ENCODE measurements at regions not wholly inside any gene's neighbourhood (a gene's known extent, or its start where the extent isn't known, plus 50 kb on each side); places are given as distances from the start of the nearest gene placed in this dataset.

- no peak overlapping the region for H3K9ac ChIP-seq (ENCODE audit: low read length)
- H3K4me1 ChIP-seq (ENCODE audit: control insufficient read depth, insufficient read depth, low read length) = no peaks in the 10 kb centered on the region
- H3K27me3 ChIP-seq (ENCODE audit: control insufficient read depth, insufficient read depth, low read length) = no peaks in the 10 kb centered on the region
- no peak overlapping the region for H3K4me3 ChIP-seq (ENCODE audit: low read length)
- H3K36me3 ChIP-seq (ENCODE audit: control insufficient read depth, insufficient read depth, low read length) = no peaks in the 10 kb centered on the region
- no peak overlapping the region for H3K27ac ChIP-seq (ENCODE audit: low read depth, low read length)
These were observed 191.0 kb downstream of the IRF8 start for GRCh38 chr16:86089991-86090390.

DNA sequence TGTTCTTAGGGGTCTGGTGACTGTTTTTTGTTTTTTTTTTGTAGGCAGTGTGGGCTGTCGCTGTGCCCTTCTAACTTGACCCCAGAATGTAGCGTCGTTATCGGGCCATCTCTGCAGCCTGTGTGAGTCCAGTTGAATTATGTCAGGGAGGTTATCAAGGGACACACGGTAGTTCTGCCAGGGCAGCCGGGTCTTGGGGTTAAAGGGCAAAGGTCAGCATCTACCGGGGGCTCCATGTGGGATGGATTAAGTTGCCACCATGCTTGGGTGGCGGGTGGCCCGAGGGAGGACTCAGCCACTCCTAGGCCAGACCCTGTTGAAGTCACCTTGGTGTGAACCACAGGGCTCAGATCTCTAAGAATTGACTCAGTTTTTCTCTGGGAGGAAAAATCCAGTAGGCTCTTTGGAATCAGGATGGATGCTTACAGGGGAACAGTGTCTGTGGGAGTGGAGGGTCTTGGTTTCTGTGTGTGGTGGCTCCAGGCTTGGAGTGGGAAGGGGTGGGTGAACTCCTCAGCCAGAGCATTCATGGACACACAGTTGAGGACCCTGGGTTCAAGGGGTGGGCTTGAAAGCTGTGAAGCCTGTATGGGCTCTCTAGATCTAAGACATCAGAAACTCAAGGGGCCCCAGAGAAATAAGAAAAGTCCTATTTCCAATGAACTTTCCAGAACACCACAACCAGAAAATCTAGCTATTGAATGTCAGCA lies 191.7 kb downstream of the IRF8 start:
- no peaks in the 10 kb centered on the region for H3K4me1 ChIP-seq (ENCODE audit: control insufficient read depth, insufficient read depth, low read length)
- H3K9ac ChIP-seq (ENCODE audit: low read length) = no peak overlapping the region
- no peaks in the 10 kb centered on the region for H3K27me3 ChIP-seq (ENCODE audit: control insufficient read depth, insufficient read depth, low read length)
- no peak overlapping the region for H3K4me3 ChIP-seq (ENCODE audit: low read length)
- H3K36me3 ChIP-seq (ENCODE audit: control insufficient read depth, insufficient read depth, low read length) = no peaks in the 10 kb centered on the region
- no peak overlapping the region for H3K27ac ChIP-seq (ENCODE audit: low read depth, low read length)

DNA sequence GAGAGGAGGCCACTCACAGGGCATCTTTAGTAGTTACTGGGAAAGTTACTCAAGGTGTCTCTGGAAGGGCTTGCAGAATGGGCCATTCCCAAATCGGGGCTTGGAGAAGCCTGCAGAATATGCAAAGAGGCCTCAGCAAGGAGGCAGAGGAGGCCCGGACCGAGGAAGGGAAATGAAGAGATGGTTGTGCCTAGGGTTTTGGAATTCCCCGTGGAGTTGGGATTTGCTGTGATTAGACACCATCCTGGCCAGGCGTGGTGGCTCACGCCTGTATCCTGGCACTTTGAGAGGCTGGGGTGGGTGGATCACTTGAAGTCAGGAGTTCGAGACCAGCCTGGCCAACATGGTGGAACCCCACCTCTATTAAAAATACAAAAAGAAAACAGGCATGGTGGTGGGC lies 193.0 kb downstream of the IRF8 start:
- Histone ChIP-seq H3K4me1 (ENCODE audit: control insufficient read depth, insufficient read depth, low read length) (no peaks in the 10 kb centered on the region), H3K9ac (ENCODE audit: low read length) (no peak overlapping the region), H3K27ac (ENCODE audit: low read depth, low read length) (no peak overlapping the region), H3K4me3 (ENCODE audit: low read length) (no peak overlapping the region), H3K36me3 (ENCODE audit: control insufficient read depth, insufficient read depth, low read length) (no peaks in the 10 kb centered on the region), H3K27me3 (ENCODE audit: control insufficient read depth, insufficient read depth, low read length) (no peaks in the 10 kb centered on the region)

DNA sequence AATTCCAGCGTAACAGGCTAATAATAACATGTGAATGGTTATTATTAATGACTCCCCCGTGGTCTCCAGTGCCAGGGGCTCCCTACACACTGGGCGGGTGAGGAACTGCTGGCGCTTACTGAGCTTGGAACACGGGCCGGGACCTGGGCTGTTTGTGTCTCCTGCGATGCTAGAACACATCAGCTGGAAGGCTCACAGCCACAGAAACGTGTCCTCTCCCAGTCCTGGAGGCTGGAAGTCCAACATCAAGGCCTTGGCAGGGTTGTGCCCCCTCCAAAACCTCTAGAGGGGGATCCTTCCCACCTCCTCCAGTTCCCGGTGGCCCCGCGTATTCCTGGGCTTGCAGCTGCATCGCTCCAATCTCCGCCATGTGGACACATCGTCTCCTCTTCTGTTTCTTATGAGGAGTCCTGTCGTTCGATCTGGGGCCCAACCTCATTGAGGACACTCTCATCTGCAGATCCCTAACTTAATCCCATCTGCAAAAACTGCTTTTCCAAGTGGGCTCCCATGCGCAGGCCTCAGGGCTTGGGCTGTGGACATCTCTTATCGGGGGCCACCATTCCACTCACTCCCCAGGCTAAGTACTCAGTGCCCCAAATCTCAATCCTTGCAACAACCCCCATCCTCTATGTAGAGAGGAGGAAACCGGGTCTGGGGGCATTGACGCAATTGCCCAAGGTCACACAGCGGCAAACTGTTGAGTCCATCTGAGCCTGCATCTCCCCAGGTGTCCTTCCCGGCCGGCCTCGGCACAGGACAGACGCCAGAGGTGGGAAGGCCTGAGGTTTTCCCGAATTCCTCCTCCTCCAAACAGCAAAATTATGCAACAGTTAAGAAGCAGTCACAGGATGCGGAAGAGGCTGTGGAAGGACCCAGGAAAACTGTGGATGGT lies 193.9 kb downstream of the IRF8 start:
- no peaks in the 10 kb centered on the region for H3K27me3 ChIP-seq (ENCODE audit: control insufficient read depth, insufficient read depth, low read length)
- H3K9ac ChIP-seq (ENCODE audit: low read length) = no peak overlapping the region
- no peak overlapping the region for H3K4me3 ChIP-seq (ENCODE audit: low read length)
- H3K36me3 ChIP-seq (ENCODE audit: control insufficient read depth, insufficient read depth, low read length) = no peaks in the 10 kb centered on the region
- H3K27ac ChIP-seq (ENCODE audit: low read depth, low read length) = no peak overlapping the region
- no peaks in the 10 kb centered on the region for H3K4me1 ChIP-seq (ENCODE audit: control insufficient read depth, insufficient read depth, low read length)

- H3K27me3 ChIP-seq (ENCODE audit: control insufficient read depth, insufficient read depth, low read length) = no peaks in the 10 kb centered on the region
- no peak overlapping the region for H3K27ac ChIP-seq (ENCODE audit: low read depth, low read length)
- H3K9ac ChIP-seq (ENCODE audit: low read length) = no peak overlapping the region
- no peaks in the 10 kb centered on the region for H3K36me3 ChIP-seq (ENCODE audit: control insufficient read depth, insufficient read depth, low read length)
- H3K4me3 ChIP-seq (ENCODE audit: low read length) = no peak overlapping the region
- no peaks in the 10 kb centered on the region for H3K4me1 ChIP-seq (ENCODE audit: control insufficient read depth, insufficient read depth, low read length)
These were observed 195.1 kb downstream of the IRF8 start for GRCh38 chr16:86093801-86094750.

DNA sequence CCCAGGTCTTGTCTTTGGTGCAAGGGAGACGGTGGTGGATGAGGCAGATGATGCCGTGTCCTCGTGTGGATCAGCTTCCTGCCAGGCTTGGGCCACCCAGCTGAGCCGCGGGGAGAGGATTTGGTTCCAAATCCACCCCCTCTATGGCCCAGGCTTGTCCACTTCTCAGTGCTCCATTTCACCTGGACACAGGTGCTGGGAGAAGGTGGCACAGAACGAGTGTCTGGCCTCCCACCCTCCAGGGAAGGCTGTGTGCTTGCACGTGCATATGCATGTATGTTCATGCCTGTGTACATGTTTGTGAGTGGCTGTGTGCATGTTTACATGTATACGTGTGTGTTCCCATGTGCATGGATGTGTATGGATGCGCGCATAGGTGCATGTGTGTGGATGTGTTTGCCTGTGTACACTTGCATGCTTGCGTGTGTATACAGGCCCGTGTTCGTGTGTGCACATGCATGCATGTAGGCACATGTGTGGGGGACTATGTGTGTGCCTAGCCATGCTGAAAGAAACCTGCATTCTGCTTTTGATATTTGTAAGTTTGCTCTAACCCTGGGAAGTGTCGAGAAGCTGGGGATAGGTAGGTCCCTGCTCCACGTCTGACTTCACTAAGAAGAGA lies 196.3 kb downstream of the IRF8 start:
- Histone ChIP-seq H3K27me3 (ENCODE audit: control insufficient read depth, insufficient read depth, low read length) (no peaks in the 10 kb centered on the region), H3K4me1 (ENCODE audit: control insufficient read depth, insufficient read depth, low read length) (no peaks in the 10 kb centered on the region), H3K9ac (ENCODE audit: low read length) (no peak overlapping the region), H3K27ac (ENCODE audit: low read depth, low read length) (no peak overlapping the region), H3K4me3 (ENCODE audit: low read length) (no peak overlapping the region), H3K36me3 (ENCODE audit: control insufficient read depth, insufficient read depth, low read length) (no peaks in the 10 kb centered on the region)

- no peaks in the 10 kb centered on the region for H3K27me3 ChIP-seq (ENCODE audit: control insufficient read depth, insufficient read depth, low read length)
- H3K4me3 ChIP-seq (ENCODE audit: low read length) = no peak overlapping the region
- H3K4me1 ChIP-seq (ENCODE audit: control insufficient read depth, insufficient read depth, low read length) = no peaks in the 10 kb centered on the region
- no peak overlapping the region for H3K9ac ChIP-seq (ENCODE audit: low read length)
- no peak overlapping the region for H3K27ac ChIP-seq (ENCODE audit: low read depth, low read length)
- H3K36me3 ChIP-seq (ENCODE audit: control insufficient read depth, insufficient read depth, low read length) = no peaks in the 10 kb centered on the region
These were observed 197.0 kb downstream of the IRF8 start for GRCh38 chr16:86095906-86096485.

- H3K4me3 ChIP-seq (ENCODE audit: low read length) = no peak overlapping the region
- no peaks in the 10 kb centered on the region for H3K36me3 ChIP-seq (ENCODE audit: control insufficient read depth, insufficient read depth, low read length)
- H3K4me1 ChIP-seq (ENCODE audit: control insufficient read depth, insufficient read depth, low read length) = no peaks in the 10 kb centered on the region
- no peak overlapping the region for H3K9ac ChIP-seq (ENCODE audit: low read length)
- H3K27ac ChIP-seq (ENCODE audit: low read depth, low read length) = no peak overlapping the region
- H3K27me3 ChIP-seq (ENCODE audit: control insufficient read depth, insufficient read depth, low read length) = no peaks in the 10 kb centered on the region
These were observed 197.9 kb downstream of the IRF8 start for GRCh38 chr16:86096850-86097249.

DNA sequence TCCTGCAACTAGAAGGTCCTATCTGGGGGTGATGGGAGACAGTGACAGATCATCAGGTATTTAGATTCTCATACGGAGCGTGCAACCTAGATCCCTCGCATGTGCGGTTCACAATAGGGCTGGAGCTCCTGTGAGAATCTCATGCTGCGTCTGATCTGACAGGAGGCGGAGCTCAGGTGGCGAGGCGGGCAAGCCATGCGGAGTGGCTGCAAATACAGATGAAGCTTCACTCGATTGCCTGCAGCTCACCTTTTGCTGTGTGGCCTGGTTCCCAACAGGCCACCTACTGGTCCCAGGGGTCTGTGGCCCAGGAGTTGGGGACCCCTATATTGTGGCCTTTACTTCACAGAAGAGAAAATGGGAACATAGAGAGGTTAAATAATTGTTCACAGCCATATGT lies 200.4 kb downstream of the IRF8 start:
- H3K27me3 ChIP-seq (ENCODE audit: control insufficient read depth, insufficient read depth, low read length) = no peaks in the 10 kb centered on the region
- H3K4me1 ChIP-seq (ENCODE audit: control insufficient read depth, insufficient read depth, low read length) = no peaks in the 10 kb centered on the region
- no peaks in the 10 kb centered on the region for H3K36me3 ChIP-seq (ENCODE audit: control insufficient read depth, insufficient read depth, low read length)
- no peak overlapping the region for H3K4me3 ChIP-seq (ENCODE audit: low read length)
- H3K27ac ChIP-seq (ENCODE audit: low read depth, low read length) = no peak overlapping the region
- no peak overlapping the region for H3K9ac ChIP-seq (ENCODE audit: low read length)

GRCh38 chr16:86100205-86101136 lies 201.5 kb downstream of the IRF8 start:
- no peak overlapping the region for H3K4me3 ChIP-seq (ENCODE audit: low read length)

More at GRCh38 chr16:86100205-86101136, 201.5 kb downstream of the IRF8 start:
- no peaks in the 10 kb centered on the region for H3K4me1 ChIP-seq (ENCODE audit: control insufficient read depth, insufficient read depth, low read length)
- H3K36me3 ChIP-seq (ENCODE audit: control insufficient read depth, insufficient read depth, low read length) = no peaks in the 10 kb centered on the region
- H3K9ac ChIP-seq (ENCODE audit: low read length) = no peak overlapping the region
- H3K27me3 ChIP-seq (ENCODE audit: control insufficient read depth, insufficient read depth, low read length) = no peaks in the 10 kb centered on the region
- H3K27ac ChIP-seq (ENCODE audit: low read depth, low read length) = no peak overlapping the region

Measured in rectal smooth muscle tissue (tissue), 1 donor.